Suprapubic skin (tissue), 4 donors: ENCODE measurements at regions not wholly inside any gene's neighbourhood (a gene's known extent, or its start where the extent isn't known, plus 50 kb on each side); places are given as distances from the start of the nearest gene placed in this dataset.
"Not testable (repeated sequence)": the region's sequence is repeated elsewhere in the genome, so short reads cannot be mapped to it uniquely, and the experiment has no call there.

ENCODE experiments used
- DNase-seq, 2 donors: peaks; one replicate each; pipeline ENCODE4 v3.0.0-alpha.2; 2019; ENCODE audit warnings: low spot score in 2 of 2
- H3K27ac ChIP-seq: fragments of 200-600 bp; sonication (generic); one replicate; pipeline ENCODE4 v1.5.1; 2019
- H3K27me3 ChIP-seq: fragments of 200-600 bp; sonication (generic); one replicate; pipeline ENCODE4 v1.5.1; 2019
- H3K36me3 ChIP-seq: fragments of 200-600 bp; sonication (generic); one replicate; pipeline ENCODE4 v1.5.1; 2019
- H3K4me1 ChIP-seq: fragments of 200-600 bp; sonication (generic); one replicate; pipeline ENCODE4 v1.5.1; 2019
- H3K4me3 ChIP-seq: fragments of 200-600 bp; sonication (generic); one replicate; pipeline ENCODE4 v1.5.1; 2019; ENCODE audit warnings: mild to moderate bottlenecking
- H3K9me3 ChIP-seq: fragments of 200-600 bp; sonication (generic); one replicate; pipeline ENCODE4 v1.5.1; 2019
- CTCF ChIP-seq, 2 donors: fragments of 200-600 bp in 1 of 2; fragments of 450-650 bp in 1 of 2; sonication (generic) in 1 of 2; IDR thresholded peaks; one replicate each; pipeline ENCODE4 v1.5.1; 2016 to 2019; ENCODE audit warnings: antibody characterized with exemption in 2 of 2, mild to moderate bottlenecking in 1 of 2, moderate library complexity in 1 of 2
- EP300 ChIP-seq: sonication (generic); formaldehyde crosslinking; IDR thresholded peaks from one replicate; pipeline ENCODE4 v1.6.1; 2017; ENCODE audit warnings: antibody characterized with exemption
- POLR2A ChIP-seq, 2 donors: fragments of 450-650 bp; IDR thresholded peaks; one replicate each; pipeline ENCODE4 v1.6.1; 2017; ENCODE audit warnings: antibody characterized with exemption in 2 of 2, mild to moderate bottlenecking in 2 of 2, moderate library complexity in 2 of 2
- POLR2AphosphoS5 ChIP-seq, 3 donors: sonication (generic); formaldehyde crosslinking; IDR thresholded peaks; one replicate each; pipeline ENCODE4 v1.6.1; 2017; ENCODE audit warnings: antibody characterized with exemption in 3 of 3
- WGBS: methylation state at CpG from one replicate; pipeline ENCODE4 v1.1.5; 2018; 5-methylcytosine and 5-hydroxymethylcytosine counted together

- Histone ChIP-seq H3K27me3 (no peaks in the 10 kb centered on the region), H3K9me3 (peaks cover 83% of the 10 kb centered on the region), H3K36me3 (no peaks in the 10 kb centered on the region), H3K4me3 (no peak overlapping the region), H3K4me1 (no peaks in the 10 kb centered on the region), H3K27ac (no peak overlapping the region)
- WGBS, result 63% methylated on average over 2 of the region's 2 CpGs
- TF ChIP-seq POLR2AphosphoS5 (IDR thresholded peaks at IDR 0.05) (no peak), POLR2A (IDR thresholded peaks at IDR 0.05) (no peak), EP300 (no peak), CTCF (IDR thresholded peaks at IDR 0.05) (no peak)
- no peak for DNase-seq
These were observed 221.1 kb downstream of the OR4A5 start for GRCh38 chr11:54927704-54928103.

GRCh38 chr11:54930930-54931329, 224.3 kb downstream of the OR4A5 start:
- H3K4me3 ChIP-seq, result no peak overlapping the region
- H3K27me3 ChIP-seq, result no peaks in the 10 kb centered on the region
- no peaks in the 10 kb centered on the region for H3K4me1 ChIP-seq
- 47% methylated on average over 2 of the region's 2 CpGs for WGBS
- no peak overlapping the region for H3K27ac ChIP-seq
- no peak for DNase-seq
- no peaks in the 10 kb centered on the region for H3K36me3 ChIP-seq
- peaks cover 64% of the 10 kb centered on the region for H3K9me3 ChIP-seq
- TF ChIP-seq POLR2AphosphoS5 (IDR thresholded peaks at IDR 0.05) (no peak), CTCF (IDR thresholded peaks at IDR 0.05) (no peak), EP300 (no peak), POLR2A (IDR thresholded peaks at IDR 0.05) (no peak)

DNA sequence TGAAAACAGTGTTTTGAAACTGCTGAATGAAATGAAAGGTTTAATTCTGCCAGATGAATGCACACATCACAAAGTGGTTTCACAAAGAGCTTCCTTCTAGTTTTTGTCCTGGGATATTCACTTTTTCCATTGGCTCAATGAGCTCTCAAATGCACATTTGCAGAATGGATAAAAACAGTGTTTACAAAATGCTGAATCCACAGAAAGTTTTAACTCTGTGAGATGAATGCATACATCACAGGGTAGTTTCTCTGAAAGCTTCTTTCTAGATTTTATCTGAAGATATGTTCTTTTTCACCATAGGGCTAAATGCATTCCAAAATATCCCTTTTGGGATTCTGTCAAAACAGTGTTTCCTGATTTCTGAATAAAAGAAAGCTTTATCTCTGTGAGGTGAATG, 237.6 kb downstream of the OR4A5 start:
- TF ChIP-seq EP300 (no peak), POLR2A (IDR thresholded peaks at IDR 0.05) (no peak)
- no peaks in the 10 kb centered on the region for H3K27me3 ChIP-seq
- H3K9me3 ChIP-seq, result peaks cover 50% of the 10 kb centered on the region
- DNase-seq, result no peak
- H3K4me1 ChIP-seq, result no peaks in the 10 kb centered on the region
- no peak overlapping the region for H3K4me3 ChIP-seq
- H3K27ac ChIP-seq, result no peak overlapping the region
- no peaks in the 10 kb centered on the region for H3K36me3 ChIP-seq

DNA sequence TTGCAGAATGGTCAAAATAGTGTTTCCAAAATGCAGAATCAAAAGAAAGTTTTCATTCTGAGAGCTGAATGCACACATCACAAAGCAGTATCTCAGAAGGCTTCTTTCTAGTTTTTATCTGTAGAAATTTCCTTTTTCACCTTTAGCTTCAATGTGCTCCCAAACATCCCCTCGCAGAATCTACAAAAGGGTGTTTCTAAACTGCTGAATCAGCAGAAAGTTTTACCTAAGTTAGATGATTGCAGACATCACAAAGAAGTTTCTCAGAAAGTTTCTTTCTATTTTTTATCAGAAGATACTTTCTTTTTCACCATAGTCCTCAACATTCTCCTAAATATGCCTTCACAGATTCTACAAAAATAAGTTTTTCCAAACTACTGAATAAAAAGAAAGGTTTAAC, 239.8 kb downstream of the OR4A5 start:
- WGBS, result 77% methylated on average over 1 of the region's 1 CpG
- H3K9me3 ChIP-seq, result peaks cover 36% of the 10 kb centered on the region

GRCh38 chr11:54947175-54947574, 240.5 kb downstream of the OR4A5 start:
- H3K27ac ChIP-seq, H3K4me1 ChIP-seq, H3K4me3 ChIP-seq, DNase-seq, H3K36me3 ChIP-seq, H3K27me3 ChIP-seq: not testable (repeated sequence)
- peaks cover 31% of the 10 kb centered on the region for H3K9me3 ChIP-seq
- 85% methylated on average over 12 of the region's 13 CpGs for WGBS

More for the DNA sequence above, 239.8 kb downstream of the OR4A5 start:
- no peak for DNase-seq
- Histone ChIP-seq H3K4me1 (no peaks in the 10 kb centered on the region), H3K27ac (no peak overlapping the region), H3K36me3 (no peaks in the 10 kb centered on the region), H3K27me3 (no peaks in the 10 kb centered on the region), H3K4me3 (no peak overlapping the region)
- no peak for TF ChIP-seq POLR2A (IDR thresholded peaks at IDR 0.05)
- no peak for TF ChIP-seq EP300
- TF ChIP-seq CTCF (IDR thresholded peaks at IDR 0.05), result no peak
- TF ChIP-seq POLR2AphosphoS5 (IDR thresholded peaks at IDR 0.05), result no peak

GRCh38 chr11:54979375-54979774, 272.7 kb downstream of the OR4A5 start:
- TF ChIP-seq EP300 (no peak), POLR2AphosphoS5 (IDR thresholded peaks at IDR 0.05) (no peak), CTCF (IDR thresholded peaks at IDR 0.05) (no peak), POLR2A (IDR thresholded peaks at IDR 0.05) (no peak)
- H3K36me3 ChIP-seq, result no peaks in the 10 kb centered on the region
- 39% methylated on average over 2 of the region's 2 CpGs for WGBS
- no peaks in the 10 kb centered on the region for H3K27me3 ChIP-seq
- no peak for DNase-seq
- H3K27ac ChIP-seq, result no peak overlapping the region
- H3K4me3 ChIP-seq, result no peak overlapping the region
- peaks cover 56% of the 10 kb centered on the region for H3K9me3 ChIP-seq
- no peaks in the 10 kb centered on the region for H3K4me1 ChIP-seq
